ENCODE measurements at regions not wholly inside any gene's neighbourhood (a gene's known extent, or its start where the extent isn't known, plus 50 kb on each side); places are given as distances from the start of the nearest gene placed in this dataset.

- H3K27me3 ChIP-seq (ENCODE audit: control insufficient read depth, low read length): no peaks in the 10 kb centered on the region
- H4K20me1 ChIP-seq (ENCODE audit: control insufficient read depth, insufficient read depth, low read depth, low read length): no peaks in the 10 kb centered on the region
- no peak for TF ChIP-seq EZH2phosphoT487 (IDR thresholded peaks at IDR 0.05; ENCODE audit: borderline replicate concordance, low read length)
- TF ChIP-seq CTCF (IDR thresholded peaks at IDR 0.05; ENCODE audit: low read depth, low read length, poor library complexity, severe bottlenecking): no peak
- H3K4me3 ChIP-seq (ENCODE audit: low read length): no peak overlapping the region
- no peak overlapping the region for H3K27ac ChIP-seq (ENCODE audit: low read depth, low read length)
- no peaks in the 10 kb centered on the region for H3K4me1 ChIP-seq (ENCODE audit: control insufficient read depth, low read length)
- H3K79me2 ChIP-seq (ENCODE audit: control insufficient read depth, low read length): no peaks in the 10 kb centered on the region
- H3K9me3 ChIP-seq (ENCODE audit: control insufficient read depth, insufficient read depth, low read length): no peaks in the 10 kb centered on the region
- no peak overlapping the region for H3K4me2 ChIP-seq (ENCODE audit: low read length)
- no peaks in the 10 kb centered on the region for H3F3A ChIP-seq (ENCODE audit: control insufficient read depth, insufficient read depth)
- H3K36me3 ChIP-seq (ENCODE audit: control insufficient read depth, low read length): no peaks in the 10 kb centered on the region
- H3K9me2 ChIP-seq (replicated peaks; ENCODE audit: control insufficient read depth, low read length): no peaks in the 10 kb centered on the region
These were observed 893.5 kb upstream of the RBFOX1 start for GRCh38 chr16:6439129-6439528.

- H3K9me2 ChIP-seq (replicated peaks; ENCODE audit: control insufficient read depth, low read length): no peaks in the 10 kb centered on the region
- TF ChIP-seq CTCF (IDR thresholded peaks at IDR 0.05; ENCODE audit: low read depth, low read length, poor library complexity, severe bottlenecking) (no peak), EZH2phosphoT487 (IDR thresholded peaks at IDR 0.05; ENCODE audit: borderline replicate concordance, low read length) (no peak)
- H3K9me3 ChIP-seq (ENCODE audit: control insufficient read depth, insufficient read depth, low read length): no peaks in the 10 kb centered on the region
- no peak overlapping the region for H3K4me3 ChIP-seq (ENCODE audit: low read length)
- H3K4me1 ChIP-seq (ENCODE audit: control insufficient read depth, low read length): no peaks in the 10 kb centered on the region
- no peaks in the 10 kb centered on the region for H3K79me2 ChIP-seq (ENCODE audit: control insufficient read depth, low read length)
- no peak overlapping the region for H3K4me2 ChIP-seq (ENCODE audit: low read length)
- no peaks in the 10 kb centered on the region for H3K36me3 ChIP-seq (ENCODE audit: control insufficient read depth, low read length)
- H3F3A ChIP-seq (ENCODE audit: control insufficient read depth, insufficient read depth): no peaks in the 10 kb centered on the region
- no peaks in the 10 kb centered on the region for H3K27me3 ChIP-seq (ENCODE audit: control insufficient read depth, low read length)
- no peaks in the 10 kb centered on the region for H4K20me1 ChIP-seq (ENCODE audit: control insufficient read depth, insufficient read depth, low read depth, low read length)
- H3K27ac ChIP-seq (ENCODE audit: low read depth, low read length): no peak overlapping the region
These were observed 903.8 kb upstream of the RBFOX1 start for GRCh38 chr16:6428861-6429260.

- Histone ChIP-seq H3K79me2 (ENCODE audit: control insufficient read depth, low read length) (no peaks in the 10 kb centered on the region), H3K27ac (ENCODE audit: low read depth, low read length) (no peak overlapping the region), H3K36me3 (ENCODE audit: control insufficient read depth, low read length) (no peaks in the 10 kb centered on the region), H3F3A (ENCODE audit: control insufficient read depth, insufficient read depth) (no peaks in the 10 kb centered on the region), H3K4me1 (ENCODE audit: control insufficient read depth, low read length) (no peaks in the 10 kb centered on the region), H3K27me3 (ENCODE audit: control insufficient read depth, low read length) (no peaks in the 10 kb centered on the region), H3K9me2 (replicated peaks; ENCODE audit: control insufficient read depth, low read length) (no peaks in the 10 kb centered on the region), H3K4me3 (ENCODE audit: low read length) (no peak overlapping the region), H3K4me2 (ENCODE audit: low read length) (no peak overlapping the region), H3K9me3 (ENCODE audit: control insufficient read depth, insufficient read depth, low read length) (no peaks in the 10 kb centered on the region; the same call in 1 of the 2 replicates), H4K20me1 (ENCODE audit: control insufficient read depth, insufficient read depth, low read depth, low read length) (no peaks in the 10 kb centered on the region)
- TF ChIP-seq CTCF (IDR thresholded peaks at IDR 0.05; ENCODE audit: low read depth, low read length, poor library complexity, severe bottlenecking) (no peak), EZH2phosphoT487 (IDR thresholded peaks at IDR 0.05; ENCODE audit: borderline replicate concordance, low read length) (no peak)
These were observed 905.0 kb upstream of the RBFOX1 start for GRCh38 chr16:6427621-6428020.

GRCh38 chr16:6407596-6407995 lies 925.0 kb upstream of the RBFOX1 start:
- no peaks in the 10 kb centered on the region for H4K20me1 ChIP-seq (ENCODE audit: control insufficient read depth, insufficient read depth, low read depth, low read length)
- no peaks in the 10 kb centered on the region for H3K4me1 ChIP-seq (ENCODE audit: control insufficient read depth, low read length)
- TF ChIP-seq CTCF (IDR thresholded peaks at IDR 0.05; ENCODE audit: low read depth, low read length, poor library complexity, severe bottlenecking) (no peak), EZH2phosphoT487 (IDR thresholded peaks at IDR 0.05; ENCODE audit: borderline replicate concordance, low read length) (no peak)

More at GRCh38 chr16:6407596-6407995, 925.0 kb upstream of the RBFOX1 start:
- H3K36me3 ChIP-seq (ENCODE audit: control insufficient read depth, low read length): no peaks in the 10 kb centered on the region
- H3K79me2 ChIP-seq (ENCODE audit: control insufficient read depth, low read length): no peaks in the 10 kb centered on the region
- no peak overlapping the region for H3K27ac ChIP-seq (ENCODE audit: low read depth, low read length)
- no peak overlapping the region for H3K4me2 ChIP-seq (ENCODE audit: low read length)
- no peaks in the 10 kb centered on the region for H3F3A ChIP-seq (ENCODE audit: control insufficient read depth, insufficient read depth)
- no peaks in the 10 kb centered on the region for H3K27me3 ChIP-seq (ENCODE audit: control insufficient read depth, low read length)
- no peaks in the 10 kb centered on the region for H3K9me3 ChIP-seq (ENCODE audit: control insufficient read depth, insufficient read depth, low read length)
- H3K4me3 ChIP-seq (ENCODE audit: low read length): no peak overlapping the region
- H3K9me2 ChIP-seq (replicated peaks; ENCODE audit: control insufficient read depth, low read length): no peaks in the 10 kb centered on the region
